ENCODE measurements at regions not wholly inside any gene's neighbourhood (a gene's known extent, or its start where the extent isn't known, plus 50 kb on each side); places are given as distances from the start of the nearest gene placed in this dataset.
A peak's percentile ranks its signal among the peaks of the same experiment; 100 is the strongest.

DNA sequence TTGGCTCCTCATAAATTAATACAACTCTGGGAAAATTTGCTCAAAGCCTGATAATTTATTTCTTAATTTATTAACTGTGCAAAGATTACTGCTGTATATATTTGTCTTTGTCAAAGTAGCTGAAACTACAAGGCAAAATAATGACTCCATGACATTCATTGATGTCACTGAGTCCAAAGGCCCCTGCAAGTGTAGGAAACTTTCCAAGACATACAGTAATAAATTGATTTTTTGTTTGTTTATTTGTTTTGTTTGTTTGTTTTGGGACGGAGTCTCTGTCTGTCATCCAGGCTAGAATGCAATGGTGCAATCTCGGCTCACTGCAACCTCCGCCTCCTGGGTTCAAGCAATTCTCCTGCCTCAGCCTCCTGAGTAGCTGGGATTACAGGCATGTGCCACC, 96.8 kb upstream of the LPP start:
- intact Hi-C loops (cut with DNase I; ENCODE audit: low total_unique reads): loop anchor here (10.0 kb wide), 2 partner anchors 312 to 898 kb away; partner anchors contain the start of gene BCL6
- no peak overlapping the region for H3K4me3 ChIP-seq
- no peak for TF ChIP-seq POLR2A (IDR thresholded peaks at IDR 0.05)
- TF ChIP-seq, protein P1, sequence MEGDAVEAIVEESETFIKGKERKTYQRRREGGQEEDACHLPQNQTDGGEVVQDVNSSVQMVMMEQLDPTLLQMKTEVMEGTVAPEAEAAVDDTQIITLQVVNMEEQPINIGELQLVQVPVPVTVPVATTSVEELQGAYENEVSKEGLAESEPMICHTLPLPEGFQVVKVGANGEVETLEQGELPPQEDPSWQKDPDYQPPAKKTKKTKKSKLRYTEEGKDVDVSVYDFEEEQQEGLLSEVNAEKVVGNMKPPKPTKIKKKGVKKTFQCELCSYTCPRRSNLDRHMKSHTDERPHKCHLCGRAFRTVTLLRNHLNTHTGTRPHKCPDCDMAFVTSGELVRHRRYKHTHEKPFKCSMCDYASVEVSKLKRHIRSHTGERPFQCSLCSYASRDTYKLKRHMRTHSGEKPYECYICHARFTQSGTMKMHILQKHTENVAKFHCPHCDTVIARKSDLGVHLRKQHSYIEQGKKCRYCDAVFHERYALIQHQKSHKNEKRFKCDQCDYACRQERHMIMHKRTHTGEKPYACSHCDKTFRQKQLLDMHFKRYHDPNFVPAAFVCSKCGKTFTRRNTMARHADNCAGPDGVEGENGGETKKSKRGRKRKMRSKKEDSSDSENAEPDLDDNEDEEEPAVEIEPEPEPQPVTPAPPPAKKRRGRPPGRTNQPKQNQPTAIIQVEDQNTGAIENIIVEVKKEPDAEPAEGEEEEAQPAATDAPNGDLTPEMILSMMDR (IDR thresholded peaks at IDR 0.05): no peak

DNA sequence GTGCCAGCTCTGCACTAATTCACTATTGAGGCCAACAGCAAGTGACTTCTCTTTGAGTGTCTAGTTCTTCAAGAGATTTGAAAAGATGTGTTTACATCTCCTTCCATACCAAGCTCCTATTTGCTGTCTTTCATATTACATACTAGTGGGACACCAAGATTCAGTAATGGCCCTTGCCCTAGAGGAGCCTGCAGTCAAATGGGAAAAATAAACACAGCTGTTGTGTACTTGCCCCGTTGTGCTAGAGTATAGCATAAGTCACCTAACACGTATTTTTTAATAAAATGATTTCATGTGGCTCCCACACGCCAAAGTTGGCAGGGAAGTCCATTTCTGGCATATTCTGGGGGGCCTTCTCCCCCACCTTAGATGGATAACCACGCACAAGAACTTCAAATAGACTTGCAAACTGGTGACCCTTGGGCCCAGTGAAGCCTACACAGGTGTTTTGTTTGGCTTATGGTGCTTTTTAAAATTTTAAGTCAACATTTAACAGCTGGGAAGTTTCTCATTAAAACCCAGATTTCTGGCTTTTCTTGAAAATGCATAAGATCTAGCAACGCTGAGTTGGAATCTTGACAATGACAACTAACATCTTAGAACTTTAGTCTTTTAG, 95.3 kb upstream of the LPP start:
- Histone ChIP-seq H3K27ac (no peak overlapping the region), H3K4me1 (peaks cover 0 to 9% of the 10 kb centered on the region in 2 donors), H3K4me3 (no peak overlapping the region), H3K36me3 (no peaks in the 10 kb centered on the region), H3K9me3 (no peaks in the 10 kb centered on the region), H3K27me3 (no peaks in the 10 kb centered on the region)
- TF ChIP-seq POLR2A (IDR thresholded peaks at IDR 0.05): no peak
- TF ChIP-seq, protein P1 (IDR thresholded peaks at IDR 0.05): no peak
- intact Hi-C loops (cut with DNase I; ENCODE audit: low total_unique reads): loop anchor here (10.0 kb wide), 2 partner anchors 314 to 896 kb away; partner anchors contain the start of gene BCL6
- DNase-seq: no peak

More for the DNA sequence above, 96.8 kb upstream of the LPP start:
- no peaks in the 10 kb centered on the region for H3K36me3 ChIP-seq
- DNase-seq: no peak
- H3K27ac ChIP-seq: no peak overlapping the region
- H3K9me3 ChIP-seq: no peaks in the 10 kb centered on the region
- H3K4me1 ChIP-seq: peaks cover 8 to 16% of the 10 kb centered on the region in 2 donors
- H3K27me3 ChIP-seq: no peaks in the 10 kb centered on the region

DNA sequence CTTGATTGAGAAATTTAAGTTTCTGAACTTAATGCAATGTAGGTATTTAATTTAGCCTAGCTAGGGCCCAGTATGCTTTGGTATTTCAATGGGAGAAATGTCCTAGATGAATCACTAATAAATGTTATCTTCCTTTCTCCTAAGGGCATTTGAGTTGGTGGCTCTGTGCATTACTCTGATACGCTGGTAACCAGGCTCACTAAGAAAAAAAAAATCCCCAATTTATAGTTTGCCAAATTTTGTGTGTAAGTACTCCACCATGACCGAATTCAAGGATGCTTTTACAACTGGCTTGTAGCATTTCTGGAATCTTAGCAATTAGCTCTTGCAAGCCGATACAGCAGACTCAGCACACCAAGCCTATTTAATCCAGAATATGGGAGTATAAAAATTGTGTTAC, 94.6 kb upstream of the LPP start:
- H3K4me3 ChIP-seq: no peak overlapping the region
- H3K4me1 ChIP-seq: peaks cover 0 to 9% of the 10 kb centered on the region in 2 donors
- no peaks in the 10 kb centered on the region for H3K9me3 ChIP-seq
- no peak for TF ChIP-seq POLR2A (IDR thresholded peaks at IDR 0.05)
- TF ChIP-seq, protein P1 (IDR thresholded peaks at IDR 0.05): no peak
- intact Hi-C loops (cut with DNase I; ENCODE audit: low total_unique reads): loop anchor here (10.0 kb wide), 2 partner anchors 315 to 895 kb away; partner anchors contain the start of gene BCL6
- H3K27me3 ChIP-seq: no peaks in the 10 kb centered on the region
- no peaks in the 10 kb centered on the region for H3K36me3 ChIP-seq
- H3K27ac ChIP-seq: no peak overlapping the region
- no peak for DNase-seq

DNA sequence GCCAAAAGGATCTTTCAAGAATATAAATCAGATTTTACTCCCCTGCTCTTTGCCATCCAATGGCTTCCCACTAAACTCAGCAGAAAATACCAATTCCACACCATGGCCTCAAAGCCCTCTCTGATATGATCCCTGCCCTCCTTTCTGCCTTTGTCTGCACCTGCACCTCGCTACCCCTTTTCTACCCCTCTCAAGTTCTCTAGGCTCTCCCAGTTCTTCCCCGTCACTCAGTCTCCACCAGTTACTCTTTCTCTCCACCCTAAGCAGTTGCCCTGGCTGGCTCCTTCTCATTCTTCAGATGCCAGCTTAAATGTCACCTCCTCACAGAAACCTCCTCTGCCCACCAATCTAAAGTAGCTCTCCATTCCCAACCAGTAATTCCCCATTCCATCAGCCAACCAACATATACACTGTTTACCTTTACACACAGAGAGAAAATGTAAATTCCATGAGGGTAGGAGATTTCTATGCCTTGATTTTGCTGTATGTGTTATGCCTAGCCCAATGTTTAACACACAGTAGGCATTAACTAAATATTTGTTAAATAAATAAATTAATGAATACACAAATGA, 93.6 kb upstream of the LPP start:
- intact Hi-C loops (cut with DNase I; ENCODE audit: low total_unique reads): no loop called here
- H3K4me1 ChIP-seq: peaks cover 0 to 9% of the 10 kb centered on the region in 2 donors
- H3K27ac ChIP-seq: peak overlapping the region in 1 of 2 donors; percentile 54
- H3K9me3 ChIP-seq: no peaks in the 10 kb centered on the region
- TF ChIP-seq, protein P1 (IDR thresholded peaks at IDR 0.05): no peak
- no peak for TF ChIP-seq POLR2A (IDR thresholded peaks at IDR 0.05)
- no peak overlapping the region for H3K4me3 ChIP-seq
- H3K36me3 ChIP-seq: no peaks in the 10 kb centered on the region
- no peak for DNase-seq
- no peaks in the 10 kb centered on the region for H3K27me3 ChIP-seq

DNA sequence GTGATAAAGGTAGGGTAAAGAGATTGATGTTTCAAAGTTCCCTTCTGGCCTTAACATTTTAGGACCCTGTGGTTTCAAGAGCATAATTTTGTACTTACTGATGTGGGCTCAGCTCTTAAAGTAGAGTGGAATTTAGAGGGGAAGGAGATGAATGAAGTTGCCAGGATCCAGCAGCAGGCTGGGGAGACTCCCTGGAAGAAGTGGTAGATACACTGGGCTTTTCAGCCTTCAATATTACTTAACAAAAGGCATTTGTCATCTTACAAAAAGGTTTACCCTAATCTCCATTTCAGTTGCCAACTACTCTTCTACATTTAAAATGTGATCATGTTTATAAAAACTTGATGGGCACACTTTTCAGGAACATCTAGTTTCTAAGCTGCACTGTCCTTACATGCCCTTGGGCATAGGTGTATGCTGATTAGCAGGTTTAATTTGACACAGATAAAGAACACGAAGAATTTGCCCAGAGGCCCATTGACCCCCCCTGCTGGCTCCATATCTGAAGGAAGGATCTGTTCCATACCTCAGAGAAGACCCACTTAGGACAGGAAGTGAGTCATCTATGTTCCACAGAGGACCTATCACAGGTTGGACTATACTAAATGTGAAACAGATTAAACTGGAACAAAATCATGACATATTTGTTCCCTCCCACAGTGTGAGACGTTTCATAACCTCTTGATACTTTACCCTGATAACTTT, 93.0 kb upstream of the LPP start:
- intact Hi-C loops (cut with DNase I; ENCODE audit: low total_unique reads): no loop called here

More for the DNA sequence above, 93.0 kb upstream of the LPP start:
- Histone ChIP-seq H3K4me3 (no peak overlapping the region), H3K27ac (peak overlapping the region; percentile 46 to 54), H3K9me3 (no peaks in the 10 kb centered on the region), H3K36me3 (no peaks in the 10 kb centered on the region), H3K27me3 (no peaks in the 10 kb centered on the region), H3K4me1 (peaks cover 0 to 9% of the 10 kb centered on the region in 2 donors)
- DNase-seq: peak; percentile 23 to 48
- TF ChIP-seq, protein P1 (IDR thresholded peaks at IDR 0.05): no peak
- no peak for TF ChIP-seq POLR2A (IDR thresholded peaks at IDR 0.05)

All from uterus (tissue), 3 donors.